Vagina (tissue), 2 donors: ENCODE measurements at regions not wholly inside any gene's neighbourhood (a gene's known extent, or its start where the extent isn't known, plus 50 kb on each side); places are given as distances from the start of the nearest gene placed in this dataset.

Experiments
- POLR2A ChIP-seq, 2 donors: fragments of 450-650 bp; IDR thresholded peaks; one replicate each; pipeline ENCODE4 v1.6.1; 2017; ENCODE audit warnings: antibody characterized with exemption in 2 of 2, mild to moderate bottlenecking in 2 of 2, moderate library complexity in 2 of 2
- TF ChIP-seq, protein P1 (sequence below), 3 experiments: fragments of 450-650 bp in 2 of 3; fragments of 200-600 bp in 1 of 3; sonication (generic) in 1 of 3; IDR thresholded peaks; one replicate each; pipeline ENCODE4 v1.5.1; 2017 to 2019; ENCODE audit warnings: antibody characterized with exemption in 3 of 3, mild to moderate bottlenecking in 2 of 3, moderate library complexity in 2 of 3

DNA sequence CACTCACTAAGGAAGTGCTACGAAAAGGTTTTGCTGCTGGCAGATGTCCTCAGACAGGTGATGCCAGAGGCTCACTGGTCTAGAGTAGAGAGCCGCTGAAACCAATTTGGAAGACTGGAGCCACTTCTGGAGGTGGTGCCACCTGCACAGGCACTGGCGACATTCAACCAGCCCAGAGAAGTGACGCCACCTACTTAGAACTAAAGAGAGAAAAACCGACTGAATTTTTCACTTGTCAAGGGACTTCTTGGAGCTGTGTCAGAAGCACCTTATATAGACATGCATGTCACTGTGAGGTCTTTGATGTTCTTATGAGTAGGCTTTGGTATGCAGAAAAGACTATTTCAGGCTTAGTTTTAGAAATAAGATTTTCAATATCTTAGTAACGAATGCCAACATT, 71.4 kb downstream of the BOD1L2 start:
- TF ChIP-seq, protein P1, sequence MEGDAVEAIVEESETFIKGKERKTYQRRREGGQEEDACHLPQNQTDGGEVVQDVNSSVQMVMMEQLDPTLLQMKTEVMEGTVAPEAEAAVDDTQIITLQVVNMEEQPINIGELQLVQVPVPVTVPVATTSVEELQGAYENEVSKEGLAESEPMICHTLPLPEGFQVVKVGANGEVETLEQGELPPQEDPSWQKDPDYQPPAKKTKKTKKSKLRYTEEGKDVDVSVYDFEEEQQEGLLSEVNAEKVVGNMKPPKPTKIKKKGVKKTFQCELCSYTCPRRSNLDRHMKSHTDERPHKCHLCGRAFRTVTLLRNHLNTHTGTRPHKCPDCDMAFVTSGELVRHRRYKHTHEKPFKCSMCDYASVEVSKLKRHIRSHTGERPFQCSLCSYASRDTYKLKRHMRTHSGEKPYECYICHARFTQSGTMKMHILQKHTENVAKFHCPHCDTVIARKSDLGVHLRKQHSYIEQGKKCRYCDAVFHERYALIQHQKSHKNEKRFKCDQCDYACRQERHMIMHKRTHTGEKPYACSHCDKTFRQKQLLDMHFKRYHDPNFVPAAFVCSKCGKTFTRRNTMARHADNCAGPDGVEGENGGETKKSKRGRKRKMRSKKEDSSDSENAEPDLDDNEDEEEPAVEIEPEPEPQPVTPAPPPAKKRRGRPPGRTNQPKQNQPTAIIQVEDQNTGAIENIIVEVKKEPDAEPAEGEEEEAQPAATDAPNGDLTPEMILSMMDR (IDR thresholded peaks at IDR 0.05) = no peak
- no peak for TF ChIP-seq POLR2A (IDR thresholded peaks at IDR 0.05)
